Left ventricle myocardium inferior (tissue), 1 donor: ENCODE measurements at regions not wholly inside any gene's neighbourhood (a gene's known extent, or its start where the extent isn't known, plus 50 kb on each side); places are given as distances from the start of the nearest gene placed in this dataset.

Experiments
- DNase-seq: peaks from one replicate; pipeline ENCODE4 v3.0.0-alpha.2; 2020
- H3K27ac ChIP-seq: fragments of 200-600 bp; replicated peaks from 2 replicates; pipeline ENCODE4 v1.8.0; 2021
- H3K27me3 ChIP-seq: fragments of 200-600 bp; 2 replicates; pipeline ENCODE4 v1.8.0; 2021; ENCODE audit warnings: low read depth
- H3K36me3 ChIP-seq: fragments of 200-600 bp; 2 replicates; pipeline ENCODE4 v1.8.0; 2021
- H3K4me1 ChIP-seq: fragments of 200-600 bp; 2 replicates; pipeline ENCODE4 v1.8.0; 2021
- H3K4me3 ChIP-seq: fragments of 200-600 bp; 2 replicates; pipeline ENCODE4 v1.8.0; 2021; ENCODE audit warnings: mild to moderate bottlenecking, moderate library complexity
- H3K9me3 ChIP-seq: fragments of 200-600 bp; replicated peaks from 2 replicates; pipeline ENCODE4 v1.8.0; 2021
- CTCF ChIP-seq: fragments of 200-600 bp; IDR thresholded peaks from 2 replicates; pipeline ENCODE4 v1.8.0; 2021; ENCODE audit warnings: antibody characterized with exemption, mild to moderate bottlenecking, borderline replicate concordance
- intact Hi-C: fragments of 100-400 bp; cut with micrococcal nuclease; formaldehyde crosslinking; loops from one replicate; pipeline ENCODE4 v1.11.0; 2022
- donor health status: DM: no; HTN: yes; CAD: no; lungs with severe emphysema.

DNA sequence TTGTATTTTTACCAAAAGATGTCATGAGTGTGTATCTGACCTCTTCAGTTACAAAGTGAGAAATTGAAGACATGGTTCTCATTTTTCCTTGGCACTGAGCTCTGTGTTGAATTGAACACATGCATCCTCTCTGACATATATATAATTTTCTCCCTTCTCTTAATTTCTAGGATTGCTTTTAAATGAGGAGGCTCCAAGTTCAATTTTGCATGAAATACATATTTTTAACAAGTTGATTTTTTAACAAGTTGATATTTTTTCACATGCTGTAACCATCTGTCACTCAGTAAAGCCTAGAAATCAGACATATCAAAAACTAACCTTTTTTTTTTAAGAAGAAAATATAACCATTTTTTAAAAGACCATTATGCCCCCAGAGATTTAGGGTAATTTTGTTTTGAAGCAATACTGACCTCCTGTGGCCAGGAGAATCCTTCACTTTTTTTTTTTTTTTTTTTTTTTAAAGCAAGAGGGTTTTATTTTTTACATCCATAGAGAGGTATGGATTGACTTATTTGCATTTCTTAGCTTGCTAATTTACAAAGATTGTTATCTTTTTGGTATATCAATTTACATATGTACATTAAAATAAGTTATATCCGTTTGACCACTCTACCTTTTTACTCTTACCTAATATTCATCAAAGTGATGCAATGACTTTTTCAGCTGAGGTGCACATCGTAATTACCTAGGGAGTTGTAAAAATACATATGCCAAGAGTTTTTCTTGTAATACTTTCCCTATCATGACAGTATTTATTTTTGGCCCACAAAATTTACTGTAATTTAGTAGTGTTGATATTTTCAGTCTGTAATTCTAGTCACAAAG is 161.8 kb downstream of the SOCS6 start:
- peaks cover 8% of the 10 kb centered on the region for H3K27me3 ChIP-seq
- peak; percentile 50 for TF ChIP-seq CTCF
- H3K4me1 ChIP-seq = no peaks in the 10 kb centered on the region
- H3K4me3 ChIP-seq = no peak overlapping the region
- DNase-seq = no peak
- intact Hi-C loops = no loop called here
- no peaks in the 10 kb centered on the region for H3K36me3 ChIP-seq
- no peaks in the 10 kb centered on the region for H3K9me3 ChIP-seq
- H3K27ac ChIP-seq = no peak overlapping the region

DNA sequence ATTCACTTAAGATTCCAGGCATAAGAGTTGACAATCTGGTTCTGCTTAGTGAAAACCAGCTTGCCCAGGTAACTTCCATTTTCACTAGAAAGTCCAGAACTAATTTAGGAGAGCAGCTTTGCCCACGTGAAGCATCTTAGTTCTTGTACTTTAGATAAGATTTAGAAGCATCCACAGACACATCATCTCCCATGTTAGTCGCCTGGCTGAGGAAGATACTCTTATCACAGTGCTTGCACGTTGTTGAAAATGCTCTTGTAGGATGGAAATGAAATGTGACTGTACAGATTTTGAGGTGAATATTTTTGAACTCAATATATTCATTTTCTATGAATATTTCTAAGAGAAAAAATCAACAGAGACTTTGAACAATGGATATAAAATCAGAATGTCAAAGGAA is 159.7 kb downstream of the SOCS6 start:
- H3K27ac ChIP-seq = no peak overlapping the region
- H3K36me3 ChIP-seq = no peaks in the 10 kb centered on the region
- H3K4me3 ChIP-seq = no peak overlapping the region
- H3K27me3 ChIP-seq = peaks cover 8% of the 10 kb centered on the region
- no peak for TF ChIP-seq CTCF
- H3K4me1 ChIP-seq = no peaks in the 10 kb centered on the region
- no peak for DNase-seq
- intact Hi-C loops = no loop called here
- peaks cover 9% of the 10 kb centered on the region for H3K9me3 ChIP-seq

DNA sequence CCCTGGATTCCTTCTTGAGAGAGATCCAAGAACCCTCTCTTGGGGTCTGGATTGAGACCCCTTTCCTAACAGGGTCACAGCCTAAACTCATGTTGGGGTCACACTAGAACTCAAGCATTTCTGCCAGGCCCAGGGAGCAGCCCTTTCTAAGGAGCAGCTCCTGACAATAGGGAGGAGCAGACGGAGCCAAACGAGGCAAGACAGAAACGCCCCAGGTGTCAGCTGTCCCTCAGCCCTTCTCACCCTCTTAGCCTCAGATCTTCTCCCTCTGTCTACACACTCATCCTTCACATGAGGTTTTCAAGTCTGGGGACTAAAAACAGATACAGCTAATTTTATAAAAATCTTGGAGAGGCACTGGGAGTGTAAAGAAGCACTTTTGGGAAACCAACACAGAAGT is 157.2 kb downstream of the SOCS6 start:
- H3K9me3 ChIP-seq = peaks cover 30% of the 10 kb centered on the region
- no peaks in the 10 kb centered on the region for H3K27me3 ChIP-seq
- no peaks in the 10 kb centered on the region for H3K36me3 ChIP-seq
- intact Hi-C loops = no loop called here
- H3K4me1 ChIP-seq = no peaks in the 10 kb centered on the region
- no peak overlapping the region for H3K27ac ChIP-seq
- H3K4me3 ChIP-seq = no peak overlapping the region
- TF ChIP-seq CTCF = no peak
- DNase-seq = no peak

DNA sequence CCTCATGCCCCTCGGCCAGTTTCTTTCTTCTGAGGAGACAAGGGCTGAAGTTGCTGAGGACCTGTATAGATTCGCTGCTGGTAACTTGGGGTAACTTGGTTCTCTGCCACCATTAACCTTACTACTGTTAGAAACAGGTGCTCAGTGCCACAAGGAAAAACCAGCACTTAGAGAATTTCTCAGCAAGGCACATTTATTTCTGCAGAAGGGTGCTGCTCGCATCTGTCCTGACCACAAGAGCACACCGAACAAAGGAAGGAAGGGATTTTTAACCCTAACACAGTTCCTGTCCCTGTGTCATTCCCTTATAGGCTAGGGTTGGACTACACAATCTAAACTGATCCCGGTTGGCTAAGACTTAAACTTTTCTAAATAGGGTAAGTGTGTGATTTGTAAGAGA is 154.1 kb downstream of the SOCS6 start:
- H3K9me3 ChIP-seq = peaks cover 30% of the 10 kb centered on the region
- no peak for TF ChIP-seq CTCF
- H3K27me3 ChIP-seq = no peaks in the 10 kb centered on the region
- H3K36me3 ChIP-seq = no peaks in the 10 kb centered on the region
- intact Hi-C loops = no loop called here
- H3K27ac ChIP-seq = no peak overlapping the region
- no peak for DNase-seq
- no peak overlapping the region for H3K4me3 ChIP-seq
- no peaks in the 10 kb centered on the region for H3K4me1 ChIP-seq

DNA sequence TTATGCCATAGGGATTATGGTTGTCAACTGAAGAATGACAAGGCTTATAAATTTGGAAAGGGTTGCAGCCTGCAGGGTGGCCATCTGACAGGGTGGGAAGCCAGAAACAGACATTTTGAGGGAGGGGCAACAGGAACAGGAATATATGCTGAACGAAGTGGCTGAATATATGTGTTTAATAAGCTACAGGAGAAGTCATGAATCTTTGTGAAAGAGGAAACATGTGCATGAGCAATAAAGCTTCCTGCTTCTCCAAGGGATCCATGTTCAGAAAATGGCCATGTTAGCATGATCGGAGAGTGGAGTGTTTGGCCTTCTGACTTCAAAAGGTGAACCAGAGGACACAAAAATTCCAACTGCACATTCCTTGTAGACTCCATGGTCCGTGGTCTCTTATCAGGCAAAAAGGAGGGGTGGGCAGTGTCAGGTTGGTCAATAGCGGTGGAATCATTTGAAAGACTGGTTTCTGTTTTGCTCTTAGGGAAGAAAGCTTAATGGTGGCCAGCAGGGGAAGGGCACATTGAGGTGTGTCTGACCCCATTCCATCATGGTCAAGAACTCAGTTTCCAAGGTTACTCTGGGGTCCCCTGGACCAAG is 144.1 kb downstream of the SOCS6 start:
- Histone ChIP-seq H3K4me1 (peaks cover 5% of the 10 kb centered on the region), H3K27me3 (no peaks in the 10 kb centered on the region), H3K27ac (no peak overlapping the region), H3K36me3 (no peaks in the 10 kb centered on the region), H3K4me3 (no peak overlapping the region), H3K9me3 (no peaks in the 10 kb centered on the region)
- no peak for TF ChIP-seq CTCF
- intact Hi-C loops = no loop called here
- DNase-seq = no peak
